Vagina (tissue), 2 donors: ENCODE measurements at regions not wholly inside any gene's neighbourhood (a gene's known extent, or its start where the extent isn't known, plus 50 kb on each side); places are given as distances from the start of the nearest gene placed in this dataset.

Source experiments
- CTCF ChIP-seq, 3 experiments: fragments of 450-650 bp in 2 of 3; fragments of 200-600 bp in 1 of 3; sonication (generic) in 1 of 3; IDR thresholded peaks; one replicate each; pipeline ENCODE4 v1.5.1; 2017 to 2019; ENCODE audit warnings: antibody characterized with exemption in 3 of 3, mild to moderate bottlenecking in 2 of 3, moderate library complexity in 2 of 3
- POLR2A ChIP-seq, 2 donors: fragments of 450-650 bp; IDR thresholded peaks; one replicate each; pipeline ENCODE4 v1.6.1; 2017; ENCODE audit warnings: antibody characterized with exemption in 2 of 2, mild to moderate bottlenecking in 2 of 2, moderate library complexity in 2 of 2
- POLR2AphosphoS5 ChIP-seq, 2 donors: sonication (generic); formaldehyde crosslinking; IDR thresholded peaks; one replicate each; pipeline ENCODE4 v1.9.0; 2017; ENCODE audit warnings: antibody characterized with exemption in 2 of 2, mild to moderate bottlenecking in 2 of 2, low read depth in 1 of 2; ENCODE audit not compliant: insufficient read depth in 1 of 2

- TF ChIP-seq CTCF (IDR thresholded peaks at IDR 0.05) (no peak), POLR2AphosphoS5 (IDR thresholded peaks at IDR 0.05; ENCODE audit: insufficient read depth in 1 of 2, low read depth in 1 of 2) (no peak), POLR2A (IDR thresholded peaks at IDR 0.05) (no peak)
Measured at GRCh38 chr13:21974741-21975140, 303.9 kb downstream of the FGF9 start.
